ENCODE measurements at regions not wholly inside any gene's neighbourhood (a gene's known extent, or its start where the extent isn't known, plus 50 kb on each side); places are given as distances from the start of the nearest gene placed in this dataset.
"Not testable (repeated sequence)": the region's sequence is repeated elsewhere in the genome, so short reads cannot be mapped to it uniquely, and the experiment has no call there.

DNA sequence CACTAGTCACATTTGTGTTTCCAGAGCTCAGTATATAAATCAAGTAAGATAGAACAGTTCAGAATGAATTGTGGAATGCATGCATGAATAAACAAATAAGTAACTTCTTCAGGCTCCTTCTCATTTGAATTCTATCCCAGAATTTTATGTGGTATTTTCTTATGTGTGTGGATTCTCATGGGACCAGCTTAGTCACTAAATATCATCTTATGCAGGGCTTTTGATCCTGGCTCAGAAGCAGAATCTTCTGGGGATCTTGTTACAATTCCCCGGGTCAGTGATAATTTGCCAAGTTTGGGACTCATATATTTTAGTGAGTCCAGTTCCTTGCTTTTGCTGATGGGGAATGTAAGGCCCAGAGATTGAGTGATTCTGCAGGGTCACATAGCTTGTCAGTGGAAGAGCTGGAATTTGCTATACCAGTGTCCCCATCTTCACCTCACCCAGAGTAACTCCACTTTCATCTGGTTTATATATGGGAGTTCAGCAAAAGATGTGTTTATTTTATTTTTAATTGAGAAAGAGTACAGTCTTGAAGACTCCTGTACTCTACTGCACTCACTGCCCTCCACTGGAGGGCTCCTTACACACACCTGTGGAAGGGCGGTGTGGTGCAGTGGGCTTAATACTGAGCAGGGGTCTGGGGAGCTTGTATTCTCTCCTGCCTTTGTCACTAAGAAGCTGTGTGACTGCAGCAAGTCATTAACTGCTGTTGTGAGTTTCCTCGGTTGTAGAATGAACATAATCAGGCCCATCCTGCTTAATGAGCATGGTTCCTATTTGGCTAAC is 198.2 kb upstream of the CXorf66 start:
- H3K27ac ChIP-seq, result no peak overlapping the region
- DNase-seq (ENCODE audit: low spot score), result no peak
- ChIA-PET POLR2A (ENCODE audit: low non-redundant PET) (no interaction called here), CTCF (no interaction called here)
- no peak for TF ChIP-seq CTCF (conservative IDR thresholded peaks at IDR 0.05; ENCODE audit: low read depth)

GRCh38 chrX:140157611-140158010 is 192.3 kb upstream of the CXorf66 start:
- ChIA-PET POLR2A (ENCODE audit: low non-redundant PET) (no interaction called here), CTCF (no interaction called here)
- DNase-seq (ENCODE audit: low spot score), result no peak
- TF ChIP-seq CTCF (conservative IDR thresholded peaks at IDR 0.05; ENCODE audit: low read depth), result no peak
- no peak overlapping the region for H3K27ac ChIP-seq

GRCh38 chrX:140157143-140157542 is 191.8 kb upstream of the CXorf66 start:
- ChIA-PET POLR2A (ENCODE audit: low non-redundant PET) (no interaction called here), CTCF (no interaction called here)
- TF ChIP-seq CTCF (conservative IDR thresholded peaks at IDR 0.05; ENCODE audit: low read depth), result no peak
- DNase-seq (ENCODE audit: low spot score), result no peak
- no peak overlapping the region for H3K27ac ChIP-seq

GRCh38 chrX:140151316-140151715 is 186.0 kb upstream of the CXorf66 start:
- no peak for TF ChIP-seq CTCF (conservative IDR thresholded peaks at IDR 0.05; ENCODE audit: low read depth)
- H3K27ac ChIP-seq, result no peak overlapping the region
- ChIA-PET POLR2A (ENCODE audit: low non-redundant PET) (no interaction called here), CTCF (no interaction called here)
- no peak for DNase-seq (ENCODE audit: low spot score)

- H3K27ac ChIP-seq, result no peak overlapping the region
- POLR2A ChIA-PET (ENCODE audit: low non-redundant PET), result no interaction called here
- CTCF ChIA-PET, result no interaction called here
- TF ChIP-seq CTCF (conservative IDR thresholded peaks at IDR 0.05; ENCODE audit: low read depth), result no peak
- no peak for DNase-seq (ENCODE audit: low spot score)
Observed at GRCh38 chrX:140149761-140150160, 184.4 kb upstream of the CXorf66 start.

DNA sequence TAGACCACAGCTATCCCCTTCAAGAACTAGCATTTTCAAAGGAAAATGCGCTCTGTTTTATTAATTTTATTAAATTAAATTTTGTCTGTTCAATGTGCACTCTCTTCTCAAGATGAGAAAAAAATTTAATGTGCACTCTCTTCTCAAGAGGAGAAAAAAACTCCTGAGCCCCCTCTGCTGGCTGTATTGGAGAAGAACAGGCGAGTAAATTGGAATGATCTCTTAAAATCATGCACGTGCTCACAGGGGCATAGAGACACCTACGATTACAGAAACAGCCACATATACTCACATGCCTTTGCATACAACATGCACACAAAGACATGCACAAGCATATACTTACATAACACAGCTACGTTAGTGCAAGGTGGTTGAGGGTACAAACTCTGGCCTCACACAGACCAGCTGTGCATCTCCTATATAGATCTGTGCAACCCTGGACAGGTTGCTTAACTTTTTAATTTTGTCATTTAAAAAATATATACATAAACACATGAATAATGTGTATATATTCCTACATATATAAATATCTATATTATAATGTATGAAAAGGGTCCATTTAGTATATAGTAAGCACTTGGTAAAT is 176.2 kb upstream of the CXorf66 start:
- peak; percentile 21 for DNase-seq (ENCODE audit: low spot score)
- ChIA-PET CTCF (interaction anchor here (0.6 to 0.9 kb wide), 4 partner anchors 81 to 414 kb away, joined by 3 to 4 read pairs (median 4); no protein-coding TSS in a partner anchor), POLR2A (ENCODE audit: low non-redundant PET) (no interaction called here)
- no peak overlapping the region for H3K27ac ChIP-seq
- TF ChIP-seq CTCF (conservative IDR thresholded peaks at IDR 0.05; ENCODE audit: low read depth), result peak; percentile 41

DNA sequence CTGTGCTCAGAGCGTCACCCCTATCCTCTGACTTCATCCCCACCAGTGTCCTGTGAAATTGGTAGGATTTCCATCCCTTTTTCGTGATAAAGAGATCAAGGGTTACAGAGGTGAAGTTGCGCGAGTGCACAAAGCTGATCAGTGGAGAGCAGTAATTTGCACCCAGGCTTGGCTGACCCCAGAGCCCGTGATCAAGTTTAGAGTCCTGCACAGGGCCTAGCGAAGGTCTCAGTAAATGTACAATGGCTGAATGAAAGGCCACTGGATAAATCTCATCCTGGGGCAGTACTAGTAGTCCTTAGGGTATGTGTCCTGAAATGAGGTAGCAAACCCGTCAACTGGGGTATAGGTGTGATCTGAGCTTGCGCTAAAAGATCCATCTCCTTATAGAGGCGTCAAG is 173.2 kb upstream of the CXorf66 start:
- CTCF ChIA-PET; H3K27ac ChIP-seq; POLR2A ChIA-PET (ENCODE audit: low non-redundant PET); DNase-seq (ENCODE audit: low spot score): not testable (repeated sequence)

DNA sequence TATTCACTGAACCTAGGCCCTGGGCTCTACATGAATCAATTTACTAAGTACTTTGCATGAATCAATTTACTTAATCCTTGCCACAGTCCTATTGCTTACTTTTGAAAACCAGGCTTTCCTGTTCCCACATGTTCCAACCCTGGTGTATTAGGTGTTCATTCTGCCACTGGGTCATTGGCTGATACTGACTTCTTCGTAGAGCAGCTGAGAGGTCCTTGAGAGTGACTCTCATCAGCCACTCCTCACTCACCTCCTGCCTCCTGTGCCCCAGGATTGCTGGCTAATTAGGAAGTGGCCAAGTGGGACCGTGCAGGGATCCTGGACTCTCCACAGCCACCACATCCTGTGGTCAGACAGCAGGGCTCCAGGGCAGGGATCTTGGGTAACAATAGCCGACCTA is 172.7 kb upstream of the CXorf66 start:
- CTCF ChIA-PET; DNase-seq (ENCODE audit: low spot score); POLR2A ChIA-PET (ENCODE audit: low non-redundant PET); H3K27ac ChIP-seq: not testable (repeated sequence)
